COLO668 (cell line): ENCODE measurements at regions not wholly inside any gene's neighbourhood (a gene's known extent, or its start where the extent isn't known, plus 50 kb on each side); places are given as distances from the start of the nearest gene placed in this dataset.

Experiments used
- DNase-seq: peaks from one replicate; lab custom pipeline; 2025; ENCODE audit not compliant: unreplicated experiment; lab: John Stamatoyannopoulos, UW

- DNase-seq: no peak
These were observed 355.4 kb downstream of the CRPPA start for GRCh38 chr7:16065939-16066338.

DNA sequence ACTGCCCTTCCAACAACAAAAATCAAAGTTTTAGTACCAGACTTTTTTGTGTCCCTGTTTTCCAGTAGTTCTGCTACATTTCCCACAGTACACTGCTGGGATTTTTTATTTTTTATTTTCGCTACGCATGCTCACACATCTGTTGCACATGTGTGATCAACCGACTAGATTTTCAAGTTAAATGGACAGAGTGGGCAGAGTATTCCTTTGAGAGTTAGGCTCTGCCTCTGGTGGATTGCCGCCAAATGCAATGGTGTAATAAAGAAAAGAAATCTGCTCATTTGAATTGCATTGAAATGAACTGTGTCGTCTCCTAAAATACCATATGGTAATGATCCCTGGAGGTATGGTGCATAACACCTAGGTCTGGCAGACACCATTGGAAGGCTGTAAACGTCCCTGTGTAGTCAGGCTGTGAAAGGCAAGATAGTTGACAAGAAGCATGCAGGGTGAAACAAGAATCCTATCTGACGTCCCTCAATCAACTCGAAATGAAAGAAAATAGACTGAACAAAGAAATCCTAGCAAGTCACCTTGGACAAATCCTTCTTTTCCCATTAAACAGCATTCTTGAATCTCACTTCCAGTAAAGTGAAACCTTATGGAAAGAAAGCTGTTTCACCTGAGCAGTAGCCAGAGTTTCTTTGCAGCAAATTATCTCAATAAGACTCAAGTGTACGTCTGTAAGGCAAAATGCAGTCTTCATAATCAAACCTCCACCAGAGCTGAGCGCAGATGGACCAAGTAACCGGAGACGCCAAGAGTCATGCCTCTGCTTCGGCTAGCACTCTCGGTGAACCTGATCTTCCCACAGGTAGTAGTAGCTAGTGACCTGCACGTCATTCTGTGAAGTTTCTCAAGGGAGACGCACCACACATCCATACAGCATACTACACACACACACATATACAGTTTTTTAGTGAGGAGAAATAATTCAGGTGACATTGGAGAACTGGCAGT is 357.3 kb downstream of the CRPPA start:
- no peak for DNase-seq

GRCh38 chr7:16063221-16063620 is 358.1 kb downstream of the CRPPA start:
- DNase-seq: no peak

DNA sequence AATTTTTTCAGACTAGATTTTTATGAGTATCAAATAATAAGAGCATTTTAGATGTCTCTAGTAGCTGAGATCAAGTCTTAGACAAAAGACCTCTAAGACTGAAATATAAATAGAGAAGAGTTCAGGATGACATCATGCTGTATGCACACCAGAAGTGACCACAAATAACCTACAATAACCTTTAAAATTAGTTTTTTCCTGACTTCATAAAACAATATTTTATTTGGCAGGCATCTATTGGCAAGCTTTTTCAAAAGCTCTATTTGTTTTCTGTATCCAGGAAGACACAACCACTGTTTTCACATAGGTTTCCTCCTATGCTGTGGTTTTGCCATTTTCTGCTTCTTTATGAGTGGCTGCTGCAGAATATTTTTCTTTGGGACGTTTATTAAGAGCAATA is 359.1 kb downstream of the CRPPA start:
- no peak for DNase-seq

DNA sequence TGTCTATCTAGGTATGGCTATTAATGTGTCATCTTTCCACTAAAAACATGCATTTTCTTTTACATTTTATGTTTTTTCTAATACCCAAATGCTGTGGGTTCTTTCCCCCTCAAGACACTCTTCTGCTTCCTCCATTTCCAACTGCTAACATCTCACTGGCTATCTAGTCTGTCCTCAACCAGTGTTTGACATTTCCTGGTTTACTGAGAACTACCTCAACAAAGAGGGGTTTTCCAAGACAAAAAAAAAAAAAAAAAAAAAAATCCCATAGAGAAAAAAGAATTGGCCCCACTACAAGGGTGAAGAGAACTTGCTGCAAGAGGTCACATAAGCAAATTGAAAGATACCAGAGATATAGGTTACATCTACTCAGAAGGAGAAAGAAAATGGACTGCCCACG is 359.7 kb downstream of the CRPPA start:
- no peak for DNase-seq

DNA sequence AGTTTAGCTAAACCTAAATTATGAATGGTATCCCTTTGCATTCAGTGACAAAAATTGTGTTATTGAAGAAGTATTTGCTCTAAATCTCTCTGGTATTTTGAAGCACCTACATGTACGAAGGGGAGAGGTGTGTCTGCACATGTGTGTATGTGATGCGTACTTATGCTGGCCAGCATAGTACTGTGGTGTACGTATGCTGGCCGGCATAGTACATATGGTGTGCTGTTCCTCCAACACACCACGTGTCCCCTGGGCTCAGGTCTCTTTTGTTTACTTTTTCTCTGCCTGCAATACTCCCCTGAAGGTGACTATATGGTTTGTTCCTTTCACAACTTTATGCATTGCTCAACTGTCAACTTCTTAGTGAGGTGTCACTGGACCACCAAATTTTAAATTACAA is 360.3 kb downstream of the CRPPA start:
- no peak for DNase-seq

DNA sequence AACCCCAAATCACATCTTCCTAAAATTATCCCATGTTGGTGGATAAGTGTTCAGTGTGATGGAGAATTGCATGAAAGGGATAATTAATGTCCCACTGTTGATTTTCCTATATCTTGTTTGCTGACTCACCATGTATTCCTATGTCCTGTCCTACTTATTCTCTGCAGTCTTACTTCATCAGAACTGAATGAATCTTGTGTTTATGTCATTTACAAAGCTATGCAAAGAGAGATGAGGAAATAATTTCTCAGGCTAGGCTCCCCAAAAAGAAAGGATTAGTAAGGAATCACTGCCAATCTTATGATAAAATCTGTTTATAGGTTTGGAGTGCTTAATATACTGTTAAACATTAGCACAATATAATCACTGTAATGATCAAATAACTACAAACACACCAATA is 360.8 kb downstream of the CRPPA start:
- DNase-seq: no peak

GRCh38 chr7:16055263-16055976 is 365.9 kb downstream of the CRPPA start:
- DNase-seq: no peak

- DNase-seq: no peak
These were observed 365.2 kb upstream of the MEOX2 start for GRCh38 chr7:16051561-16052255.

- DNase-seq: no peak
These were observed 359.6 kb upstream of the MEOX2 start for GRCh38 chr7:16046041-16046440.

DNA sequence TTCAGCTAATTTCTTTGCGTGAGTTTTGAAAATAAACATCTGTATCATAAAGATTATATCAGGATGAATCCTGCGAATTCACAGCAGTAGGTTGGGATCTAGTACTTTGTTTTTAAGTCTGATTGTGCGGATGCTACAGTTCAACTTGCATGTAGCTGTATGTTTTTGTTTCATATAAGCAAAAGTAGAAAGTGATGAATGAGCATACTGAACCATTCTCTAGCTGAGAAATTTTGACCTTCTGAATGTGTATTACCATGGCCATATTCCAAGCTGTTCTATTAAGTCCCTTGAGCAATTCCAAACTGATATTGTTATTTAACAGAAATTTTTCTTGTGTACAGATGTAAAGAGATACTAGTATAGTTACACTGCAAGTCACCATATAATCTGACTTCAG is 358.8 kb upstream of the MEOX2 start:
- DNase-seq: no peak

GRCh38 chr7:16044645-16045044 is 358.2 kb upstream of the MEOX2 start:
- DNase-seq: no peak

DNA sequence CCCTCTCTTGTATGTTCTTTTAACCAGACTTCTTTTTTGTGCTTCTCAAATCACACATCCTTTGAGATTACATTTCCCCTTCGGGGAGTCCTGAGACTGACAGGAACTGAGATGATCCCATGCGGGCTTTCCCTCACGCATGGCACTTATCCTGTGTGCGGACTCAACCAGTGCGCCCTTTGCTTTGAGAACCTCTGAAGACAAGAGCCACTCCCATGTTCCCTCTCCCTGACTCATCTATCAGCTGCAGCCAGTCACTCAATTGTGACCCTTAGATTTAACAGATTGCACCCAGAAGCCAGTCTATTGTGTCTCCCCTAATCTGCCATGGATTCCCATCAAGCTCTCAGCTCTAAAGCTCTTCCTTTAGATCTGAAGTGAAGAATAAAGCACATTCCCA is 353.9 kb upstream of the MEOX2 start:
- no peak for DNase-seq

GRCh38 chr7:16038906-16039305 is 352.4 kb upstream of the MEOX2 start:
- no peak for DNase-seq

DNA sequence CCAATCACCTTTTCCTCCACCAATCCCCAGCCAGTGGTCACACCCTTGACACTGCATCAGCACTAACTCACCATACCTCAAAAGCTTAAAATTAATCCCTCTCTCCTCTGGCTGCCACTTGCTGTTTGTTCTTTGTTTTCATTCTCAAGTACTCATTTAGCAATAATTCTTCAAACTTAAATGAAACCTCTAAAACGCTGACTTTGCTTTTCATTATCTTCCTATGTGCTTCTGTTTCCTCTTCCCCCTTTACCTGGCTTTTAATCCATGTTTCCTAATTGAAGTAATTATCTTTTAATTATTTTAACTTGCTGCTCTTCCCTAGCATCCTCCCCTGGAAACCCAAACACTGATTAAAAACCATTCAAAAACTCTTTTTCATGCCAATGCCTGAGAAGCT is 348.9 kb upstream of the MEOX2 start:
- no peak for DNase-seq

- DNase-seq: no peak
These were observed 348.4 kb upstream of the MEOX2 start for GRCh38 chr7:16034866-16035265.

GRCh38 chr7:16034353-16034752 is 347.9 kb upstream of the MEOX2 start:
- no peak for DNase-seq

DNA sequence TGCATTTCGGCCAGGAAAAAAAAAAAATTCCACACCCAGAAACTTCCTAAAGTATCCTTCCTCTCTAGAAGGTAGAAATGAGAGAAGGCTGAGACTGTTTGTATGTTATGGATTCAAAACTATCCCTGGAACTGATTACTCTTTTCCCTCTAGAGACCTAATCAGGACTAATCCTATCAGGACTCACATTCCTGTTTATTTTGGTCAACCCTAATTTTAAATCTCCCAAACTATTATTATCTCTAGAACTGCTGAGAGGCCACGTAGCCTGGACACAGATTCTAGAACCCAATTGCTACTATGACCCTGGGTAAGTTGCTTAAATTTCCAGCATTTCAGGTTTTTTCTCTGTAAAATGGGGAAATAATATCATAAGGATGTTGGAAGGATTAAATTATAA is 346.8 kb upstream of the MEOX2 start:
- DNase-seq: no peak

DNA sequence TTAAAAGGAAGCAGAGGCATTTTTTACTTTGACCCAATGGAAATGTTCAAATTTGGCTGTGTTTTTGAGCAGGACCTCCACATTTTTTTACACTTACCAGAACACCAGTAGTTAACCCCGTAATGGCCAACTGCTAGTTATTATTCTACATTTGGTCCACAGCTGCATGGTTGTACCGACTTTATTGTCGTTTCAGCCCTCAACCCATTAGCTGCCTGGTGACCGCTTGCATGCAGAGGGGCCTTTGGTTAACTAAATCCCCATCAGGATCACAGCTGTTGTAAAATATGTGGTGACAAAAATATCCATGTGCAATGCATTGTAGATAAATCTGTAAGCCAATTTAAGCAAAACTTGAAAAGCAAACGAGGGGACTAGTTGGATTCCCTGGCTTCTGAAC is 342.2 kb upstream of the MEOX2 start:
- no peak for DNase-seq

GRCh38 chr7:16028103-16028502 is 341.6 kb upstream of the MEOX2 start:
- no peak for DNase-seq

DNA sequence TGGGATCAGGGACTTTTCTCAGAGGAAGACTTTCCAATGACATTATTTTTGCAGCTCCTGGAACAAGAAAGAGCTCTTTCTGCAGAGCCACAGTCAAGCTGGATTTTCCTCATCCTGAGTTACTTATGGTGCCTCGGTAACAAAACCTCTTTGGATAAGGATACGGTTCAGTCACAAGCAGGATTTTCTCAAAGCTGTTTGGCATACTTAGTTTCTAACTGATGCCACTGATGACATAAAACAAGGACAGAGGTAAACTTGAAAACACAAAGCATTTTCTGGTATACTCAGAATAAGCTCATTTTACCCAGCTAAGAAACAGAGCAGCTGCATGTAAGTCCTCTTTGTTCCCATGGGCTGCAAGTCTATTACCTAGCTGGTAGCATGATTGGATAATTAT is 340.9 kb upstream of the MEOX2 start:
- DNase-seq: no peak
